GM18870 (cell line): ENCODE measurements at regions not wholly inside any gene's neighbourhood (a gene's known extent, or its start where the extent isn't known, plus 50 kb on each side); places are given as distances from the start of the nearest gene placed in this dataset.
A peak's percentile ranks its signal among the peaks of the same experiment; 100 is the strongest.

ENCODE experiments used
- ATAC-seq: cut with Tn5 transposase; IDR thresholded peaks from one replicate; pipeline ENCODE4 v1.9.1; 2021; ENCODE audit warnings: moderate library complexity; ENCODE audit not compliant: unreplicated experiment

DNA sequence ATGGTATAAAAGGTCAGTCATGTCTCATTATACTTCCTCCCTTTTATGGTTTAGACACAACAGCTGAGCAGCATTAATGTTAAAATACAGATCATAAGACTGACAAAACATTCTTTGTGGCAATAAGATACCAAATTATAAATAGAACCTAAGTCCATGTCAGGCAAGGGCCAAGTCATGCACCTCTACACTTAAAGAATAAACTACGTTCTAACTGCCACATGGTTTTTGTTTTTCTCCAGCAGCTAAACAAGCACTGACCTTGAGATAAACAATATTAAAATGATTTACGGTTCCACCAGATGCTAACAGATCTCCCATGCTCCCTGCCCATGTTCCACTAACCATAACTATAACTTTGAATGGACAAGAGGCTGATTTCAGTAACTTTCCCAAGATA, 368.6 kb upstream of the TFPI start:
- ATAC-seq: no peak

DNA sequence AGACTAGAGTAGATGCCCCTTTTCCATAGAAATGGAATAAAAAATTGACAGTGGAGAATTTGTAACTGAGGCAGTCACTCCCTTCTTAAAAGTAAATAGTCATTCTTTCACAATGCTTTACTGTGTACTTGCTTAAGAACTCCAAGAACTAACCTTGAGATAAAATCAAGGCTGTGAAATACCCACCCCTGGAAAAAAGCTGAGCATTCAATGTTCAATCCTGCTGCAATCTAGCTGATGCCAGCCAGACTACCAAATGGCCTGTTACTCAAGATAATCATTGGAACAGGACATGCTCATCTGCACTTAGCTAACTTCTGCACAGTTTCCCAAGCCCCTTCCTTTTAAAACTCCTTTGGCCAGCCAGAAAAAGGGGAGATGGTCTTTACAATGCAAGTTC, 367.4 kb upstream of the GULP1 start:
- ATAC-seq: no peak

DNA sequence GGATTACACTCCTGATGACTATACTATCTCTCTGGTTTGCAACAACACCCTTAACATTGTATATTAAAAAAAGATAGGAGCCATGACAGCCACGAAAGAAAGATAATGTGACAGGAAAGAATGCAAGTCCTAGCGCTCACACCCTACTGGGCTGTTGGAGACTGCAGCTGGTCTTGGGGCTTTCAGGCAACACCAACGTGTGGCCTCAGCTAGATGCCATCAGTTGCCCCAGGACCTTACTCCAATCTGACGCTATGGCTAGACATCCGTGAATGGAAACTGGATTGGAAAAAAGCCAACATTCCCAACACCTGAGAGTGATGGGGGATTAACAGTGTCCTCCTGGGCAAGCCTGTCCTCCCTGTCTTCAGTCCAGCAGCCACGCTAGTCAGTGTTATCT, 357.4 kb upstream of the GULP1 start:
- no peak for ATAC-seq

DNA sequence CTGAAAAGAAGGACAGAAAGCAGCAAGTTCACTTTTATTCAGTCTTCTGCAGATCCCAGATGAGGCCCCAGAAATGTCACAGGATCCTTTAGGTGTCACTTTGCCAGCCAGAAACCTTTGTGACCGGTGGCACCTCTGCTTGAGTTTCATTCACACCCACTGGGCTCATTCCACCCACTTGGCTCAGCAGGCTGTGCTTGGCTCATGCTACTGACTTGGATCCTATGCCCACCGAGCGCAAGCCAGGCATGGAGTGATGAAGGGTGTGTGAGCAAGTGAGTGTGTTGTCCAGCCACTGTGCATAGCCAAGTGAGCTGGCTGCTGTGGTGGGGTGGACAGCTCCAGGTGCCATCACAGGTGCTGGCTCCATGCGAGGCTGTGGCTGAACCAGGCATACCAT, 357.0 kb upstream of the GULP1 start:
- ATAC-seq: no peak

DNA sequence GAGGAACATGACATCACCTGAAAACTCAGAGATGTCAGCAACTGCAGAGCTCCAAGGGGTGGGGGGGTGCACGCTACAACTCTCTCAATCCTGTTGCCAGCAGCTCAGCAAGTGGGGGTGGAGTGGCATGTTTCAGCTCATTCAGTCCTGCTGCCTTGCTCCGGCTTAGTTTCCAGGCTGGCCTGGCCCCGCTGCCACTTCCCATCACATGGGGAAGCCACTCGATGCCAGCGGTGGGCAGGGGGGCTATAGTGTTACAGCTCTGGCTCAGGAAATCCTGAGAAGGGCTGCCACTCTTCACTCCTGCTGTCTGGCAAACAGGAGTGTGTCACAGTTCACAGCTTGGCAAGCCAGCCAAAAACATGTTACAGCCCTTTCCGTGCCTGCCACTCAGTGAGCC, 356.5 kb upstream of the GULP1 start:
- no peak for ATAC-seq

DNA sequence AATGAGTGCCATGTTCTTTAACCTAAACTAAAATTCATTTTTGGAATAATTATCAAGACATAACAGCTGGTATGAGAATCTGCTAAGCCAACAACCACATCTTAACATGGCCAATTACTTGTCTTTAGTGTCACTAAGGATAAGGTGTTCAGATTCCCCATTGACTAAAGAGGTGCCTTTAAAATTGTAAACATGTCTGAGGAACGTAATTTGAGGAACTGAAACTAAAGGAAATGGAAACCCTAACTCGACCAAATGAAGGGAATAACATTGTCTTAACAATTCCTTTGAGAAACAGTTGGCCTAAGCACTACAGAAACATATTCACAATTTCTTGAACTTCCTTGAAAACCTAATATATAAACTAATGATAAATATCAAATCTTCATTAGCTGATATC, 355.4 kb upstream of the GULP1 start:
- ATAC-seq: no peak

DNA sequence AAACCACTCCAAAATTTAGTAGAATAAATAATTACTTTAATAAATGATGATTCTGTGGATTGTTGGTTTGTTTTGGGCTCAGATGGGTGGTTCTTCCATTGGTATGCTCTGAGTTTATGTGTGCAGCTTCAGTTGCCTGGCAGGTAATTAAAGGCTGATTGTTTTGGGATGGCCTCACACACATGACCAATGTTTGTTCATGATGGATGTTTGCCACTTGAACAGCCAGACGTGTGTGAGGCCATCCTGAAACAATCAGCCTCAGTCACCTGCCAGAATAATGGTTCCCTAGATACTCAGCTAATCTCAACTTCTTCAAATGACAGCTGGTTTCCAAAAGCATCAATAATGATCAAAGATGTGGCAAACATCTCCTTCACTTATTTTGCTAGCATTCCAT, 352.5 kb upstream of the GULP1 start:
- ATAC-seq: no peak

DNA sequence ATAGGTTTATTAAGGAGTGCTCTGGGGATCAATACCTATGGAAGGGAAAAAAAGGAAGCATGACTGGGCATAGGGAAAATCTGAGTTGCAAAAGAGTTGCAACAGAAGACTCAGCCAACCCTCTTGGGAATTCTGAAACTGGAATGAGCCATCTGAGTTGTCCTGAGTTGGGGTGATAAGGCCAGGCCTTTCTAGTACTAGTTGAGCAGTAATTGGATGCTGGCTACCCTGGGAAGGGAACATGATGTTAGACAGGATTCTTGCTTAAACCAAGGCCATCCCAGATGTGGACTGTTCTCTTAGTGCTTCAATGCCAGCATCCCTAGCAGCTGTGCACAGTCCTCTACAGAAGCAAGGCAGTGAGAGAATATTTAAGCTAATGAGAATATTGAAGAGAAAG, 348.8 kb upstream of the GULP1 start:
- ATAC-seq: no peak

DNA sequence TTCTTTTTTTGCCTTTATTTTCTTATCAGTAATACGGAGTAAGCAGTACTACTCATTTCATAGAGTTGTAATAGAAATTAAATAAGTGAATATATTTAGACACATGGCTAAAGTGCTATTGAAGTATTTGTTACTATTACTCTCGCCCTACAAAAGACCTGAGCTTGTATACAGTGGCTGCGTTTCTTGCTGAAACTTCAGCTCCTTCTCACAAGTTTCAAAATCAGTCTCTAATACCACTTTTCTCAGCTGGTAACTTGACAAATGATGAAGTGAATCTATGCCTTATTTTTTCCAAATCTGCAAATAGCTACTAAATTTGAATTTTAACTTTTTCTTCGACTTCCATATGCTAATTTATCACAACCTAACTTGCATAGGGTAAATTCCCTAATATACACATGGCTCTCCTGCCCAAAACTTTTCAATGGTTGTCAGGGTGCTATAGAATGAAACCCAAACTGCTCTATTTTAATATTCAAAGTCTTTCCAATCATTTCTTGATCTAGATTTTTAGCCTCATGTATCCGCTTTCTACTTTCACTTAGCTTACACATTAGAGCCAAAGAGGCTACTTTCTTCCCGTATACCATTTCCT, 347.8 kb upstream of the GULP1 start:
- no peak for ATAC-seq

DNA sequence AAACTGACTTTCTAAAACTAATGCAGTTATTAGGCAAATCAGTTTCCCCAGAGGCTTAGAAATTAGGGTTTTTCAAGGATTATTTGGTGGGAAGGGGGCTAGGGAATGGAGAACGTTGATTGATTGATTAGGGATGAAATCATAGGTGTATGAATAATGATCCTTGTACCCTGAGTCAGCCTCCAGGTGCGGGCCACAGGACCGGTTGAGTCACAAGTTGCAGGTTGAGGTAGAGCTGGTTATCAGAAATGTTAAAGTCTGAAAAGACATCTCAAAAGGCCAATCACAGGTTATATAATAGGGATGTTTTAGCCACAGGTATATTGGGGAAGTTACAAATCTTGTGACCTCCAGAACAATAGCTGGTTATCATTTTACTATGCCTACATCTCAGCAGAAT, 341.8 kb upstream of the GULP1 start:
- no peak for ATAC-seq

DNA sequence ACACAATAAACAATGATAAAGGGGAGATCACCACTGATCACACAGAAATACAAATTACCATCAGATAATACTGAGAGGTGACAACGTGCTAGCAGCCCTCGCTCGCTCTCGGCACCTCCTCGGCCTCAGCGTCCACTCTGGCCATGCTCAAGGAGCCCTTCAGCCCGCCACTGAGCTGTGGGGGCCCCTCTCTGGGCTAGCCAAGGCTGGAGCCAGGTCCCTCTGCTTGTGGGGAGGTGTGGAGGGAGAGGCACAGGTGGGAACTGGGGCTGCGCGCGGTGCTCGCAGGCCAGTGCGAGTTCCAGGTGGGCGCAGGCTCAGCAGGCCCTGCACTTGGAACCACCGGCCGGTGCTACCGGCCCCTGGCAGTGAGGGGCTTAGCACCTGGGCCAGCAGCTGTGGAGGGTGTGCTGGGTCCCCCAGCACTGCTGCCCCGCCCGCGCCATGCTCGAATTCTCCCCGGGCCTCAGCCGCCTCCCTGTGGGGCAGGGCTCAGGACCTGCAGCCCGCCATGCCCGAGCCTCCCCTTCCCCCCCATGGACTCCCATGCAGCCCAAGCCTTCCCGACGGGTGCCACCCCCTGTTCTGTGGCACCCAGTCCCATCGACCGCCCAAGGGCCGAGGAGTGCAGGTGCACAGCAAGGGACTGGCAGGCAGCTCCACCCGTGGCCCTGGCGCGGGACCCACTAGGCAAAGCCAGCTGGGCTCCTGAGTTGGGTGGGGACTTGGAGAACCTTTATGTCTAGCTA, 340.0 kb upstream of the GULP1 start:
- no peak for ATAC-seq

DNA sequence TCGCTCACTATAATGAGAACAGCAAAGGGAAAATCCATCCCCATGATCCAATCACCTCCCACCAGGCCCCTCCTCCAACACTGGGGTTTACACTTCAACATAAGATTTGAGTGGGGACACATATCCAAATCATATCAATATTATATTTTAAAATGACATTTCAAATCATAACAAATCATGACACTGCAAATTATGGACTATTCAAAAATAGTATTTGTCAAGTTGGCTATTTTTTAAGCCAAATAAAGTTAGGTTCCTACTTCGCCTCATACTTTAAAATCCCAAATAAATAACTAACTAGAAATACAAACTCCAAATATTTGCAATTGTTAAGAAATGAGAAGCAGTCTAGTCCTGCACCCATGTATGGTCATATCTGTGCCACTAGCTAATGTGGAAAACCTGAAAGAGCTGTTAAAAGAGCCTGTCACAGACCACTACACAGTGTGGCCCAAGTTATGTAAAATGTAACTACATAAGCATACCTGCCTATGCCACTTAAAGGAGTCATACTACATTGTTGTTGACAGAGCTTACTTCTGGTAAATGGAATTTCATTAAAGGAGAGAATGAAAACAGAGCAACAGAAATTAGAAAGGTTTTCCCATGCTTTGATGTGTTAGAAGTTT, 334.7 kb upstream of the GULP1 start:
- ATAC-seq: no peak

DNA sequence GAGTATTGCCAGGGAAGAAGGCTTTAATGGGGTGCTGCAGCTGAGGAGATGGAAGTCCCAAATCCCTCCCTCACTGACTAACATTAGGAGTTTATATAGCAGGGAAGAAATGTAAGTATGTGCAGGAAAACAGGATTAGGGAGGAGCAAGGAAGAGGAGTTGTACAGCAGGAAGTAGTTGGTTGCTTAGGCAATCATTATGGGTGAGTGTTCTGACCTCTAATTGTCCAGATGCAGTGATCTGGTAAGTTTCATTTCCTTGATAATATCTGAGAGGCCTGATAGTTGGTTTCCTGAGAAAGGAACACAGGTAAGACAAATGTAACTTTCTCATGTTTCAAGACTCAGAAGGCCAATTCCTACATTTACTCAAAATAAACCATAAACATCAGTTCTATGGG, 331.9 kb upstream of the GULP1 start:
- ATAC-seq: no peak

DNA sequence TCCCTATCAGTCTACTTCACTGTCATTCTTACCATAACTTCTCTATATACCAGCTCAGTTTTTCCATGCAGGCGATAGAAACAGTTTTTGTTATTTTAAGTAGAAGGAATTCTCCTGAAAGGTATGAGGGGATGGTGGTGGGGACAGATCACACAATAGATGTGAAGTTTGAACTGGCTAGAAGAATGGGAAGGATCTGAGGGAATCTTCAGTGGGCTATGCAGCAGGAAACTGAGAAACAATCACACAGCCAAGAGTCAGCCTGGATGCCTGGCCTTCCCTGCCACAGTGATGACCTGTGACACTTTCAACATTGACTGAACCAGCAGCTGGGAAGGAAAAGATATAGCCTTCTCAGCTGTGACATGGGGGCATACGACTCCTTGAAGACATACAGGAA, 329.1 kb upstream of the GULP1 start:
- ATAC-seq: no peak

DNA sequence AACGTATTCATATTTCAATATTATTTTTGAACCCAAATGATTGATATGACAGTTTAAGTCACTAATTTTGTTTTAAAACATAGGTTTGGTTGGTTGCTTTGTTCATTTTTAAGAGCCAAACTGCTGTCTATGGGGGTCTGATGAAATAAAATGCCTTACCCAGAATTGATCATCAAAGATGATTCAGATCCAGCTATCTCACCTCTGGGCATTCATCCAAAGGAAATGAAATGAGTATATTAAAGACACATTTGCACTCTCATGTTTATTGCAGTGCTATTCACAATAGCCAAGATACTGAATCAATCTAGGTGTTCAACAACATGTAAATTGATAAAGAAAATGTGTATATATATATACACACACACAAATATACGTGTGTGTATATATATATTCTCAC, 326.9 kb upstream of the GULP1 start:
- ATAC-seq: no peak

DNA sequence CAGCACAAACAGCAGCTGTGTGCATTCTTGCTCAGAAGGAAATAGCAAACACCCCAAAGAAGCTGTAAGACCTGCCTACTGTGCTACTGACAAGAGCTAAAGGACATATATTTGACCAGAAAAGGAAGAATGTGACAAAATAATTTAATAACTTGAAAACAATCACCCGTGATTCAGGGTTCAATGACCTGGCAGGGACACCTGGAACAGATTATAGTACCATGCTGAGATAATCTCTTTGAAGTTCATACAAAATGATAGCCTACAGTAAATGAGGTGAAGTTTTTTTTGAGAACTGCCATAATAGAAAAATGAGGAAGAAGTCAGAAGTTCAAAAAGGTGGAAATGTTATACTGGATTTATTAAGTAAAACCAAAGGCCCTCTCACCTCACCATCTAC, 324.8 kb upstream of the GULP1 start:
- ATAC-seq: no peak

DNA sequence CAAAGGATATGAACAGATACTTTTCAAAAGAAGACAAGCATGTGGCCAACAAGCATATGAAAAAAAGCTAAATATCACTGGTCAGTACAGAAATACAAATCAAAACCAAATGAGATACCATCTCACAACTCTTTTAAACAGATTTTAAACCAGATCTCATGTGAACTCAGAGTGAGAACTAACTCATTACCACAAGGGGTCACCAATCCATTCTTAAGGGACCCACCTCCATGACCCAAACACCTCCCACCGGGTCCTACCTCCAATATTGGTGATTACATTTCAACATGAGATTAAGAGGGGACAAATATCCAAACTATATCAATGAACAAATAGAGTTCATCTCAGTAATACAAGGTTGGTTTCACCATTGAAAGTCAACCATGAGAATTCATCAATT, 319.8 kb upstream of the GULP1 start:
- ATAC-seq: no peak

DNA sequence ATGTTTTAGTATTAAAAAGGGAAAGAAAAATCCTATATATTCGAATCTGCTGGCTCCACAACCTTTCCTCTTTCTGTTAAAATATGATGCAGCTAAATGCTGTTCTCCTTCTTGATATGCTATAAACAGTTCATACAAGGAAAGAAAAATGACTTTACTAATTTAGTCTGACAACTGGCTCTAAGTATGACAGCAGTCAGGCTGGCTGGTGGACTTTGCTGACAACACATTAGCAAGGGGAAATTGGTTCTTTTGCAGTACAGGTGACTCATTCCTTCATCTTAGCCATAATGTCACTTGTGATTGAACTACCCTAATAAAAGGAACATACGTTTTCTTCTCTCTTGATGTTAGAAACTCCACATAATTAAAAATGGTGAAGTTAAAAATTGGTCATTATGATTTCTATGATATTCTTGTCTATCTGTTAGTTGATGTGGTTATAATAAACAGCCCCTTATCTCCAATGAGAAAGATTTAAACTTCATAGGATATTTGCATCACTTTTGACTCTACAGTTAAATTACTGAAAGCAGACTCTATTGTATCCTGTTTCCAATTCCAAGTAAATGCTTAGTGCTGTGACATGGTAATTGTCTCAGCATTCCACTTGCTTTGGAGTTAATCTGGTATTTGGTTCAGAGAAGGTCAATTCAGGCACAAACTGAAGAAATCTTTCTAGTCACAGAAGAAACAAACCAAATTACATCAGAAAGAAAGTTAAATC, 315.3 kb upstream of the GULP1 start:
- ATAC-seq: no peak

DNA sequence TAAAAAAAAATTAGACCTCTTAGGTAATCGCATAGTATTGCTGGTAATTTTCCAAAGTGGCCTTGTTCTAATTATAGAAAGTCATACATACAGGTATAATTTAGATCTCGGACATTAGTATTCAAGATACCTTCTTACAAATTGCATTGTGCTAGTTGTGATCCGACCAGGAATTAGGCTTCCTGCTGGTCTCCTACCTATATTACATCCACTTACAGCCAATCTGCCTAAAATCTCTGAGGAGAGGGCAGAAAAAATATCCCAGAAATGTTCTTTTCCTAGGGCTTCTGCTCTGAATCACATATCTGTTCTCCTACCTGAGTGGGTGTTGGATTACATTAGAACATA, 314.7 kb upstream of the GULP1 start:
- ATAC-seq: no peak

DNA sequence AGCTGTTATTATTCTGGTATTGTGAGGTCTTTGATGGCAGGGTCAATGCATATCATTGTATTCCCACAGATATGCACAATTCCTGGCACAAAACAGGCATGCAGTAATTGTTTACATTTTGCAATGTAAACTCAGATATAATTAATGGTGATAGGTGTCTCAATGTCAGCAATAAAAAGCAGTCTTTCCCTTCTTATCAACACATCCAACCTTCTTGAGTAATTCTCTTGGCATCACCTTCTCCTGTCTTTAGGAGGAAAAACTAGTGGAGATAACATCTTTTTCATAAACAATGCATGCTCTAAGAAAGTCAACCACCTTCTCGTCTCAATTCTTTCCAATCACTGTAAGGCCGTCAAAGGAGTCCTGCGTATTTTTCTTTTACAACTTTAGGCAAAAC, 313.3 kb upstream of the GULP1 start:
- no peak for ATAC-seq

DNA sequence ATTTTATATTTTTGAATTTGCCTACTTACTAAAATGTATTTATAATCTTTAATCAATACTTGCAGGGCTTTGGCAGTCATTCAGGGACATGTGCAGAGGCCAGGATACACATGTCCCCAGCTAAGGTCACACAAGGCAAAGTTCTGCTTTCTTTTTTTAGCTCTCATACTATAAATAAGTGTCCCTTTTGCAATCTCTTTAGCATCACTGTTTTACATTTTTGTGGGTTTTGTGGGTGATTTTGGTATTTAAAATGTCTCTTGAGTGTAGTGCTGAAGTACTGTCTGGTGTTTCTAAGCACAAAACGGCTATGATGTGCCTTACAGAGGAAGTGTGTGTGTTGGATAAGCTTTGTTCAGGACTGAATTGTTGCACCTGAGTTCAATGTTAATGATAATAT, 309.0 kb upstream of the GULP1 start:
- peak; percentile 95 for ATAC-seq

DNA sequence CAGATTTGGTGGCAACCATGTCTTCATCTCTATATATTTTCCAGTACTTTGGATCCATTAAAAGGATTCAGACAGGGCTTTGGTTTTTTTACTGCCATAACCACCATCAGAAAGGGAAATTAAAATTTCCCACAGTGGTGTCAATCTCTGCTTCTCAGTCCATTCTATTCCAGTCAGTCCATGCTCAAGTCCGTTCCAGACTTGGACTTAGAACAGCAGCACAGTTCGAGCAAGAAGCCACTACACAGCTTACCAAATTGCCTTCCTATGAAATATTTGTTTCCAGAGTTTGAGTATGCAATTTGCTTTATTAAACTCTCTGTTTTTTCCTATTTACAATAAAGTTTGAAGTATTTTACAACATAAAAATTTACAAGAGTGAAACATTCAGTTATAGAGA, 306.5 kb upstream of the GULP1 start:
- no peak for ATAC-seq
